ENCODE measurements at regions not wholly inside any gene's neighbourhood (a gene's known extent, or its start where the extent isn't known, plus 50 kb on each side); places are given as distances from the start of the nearest gene placed in this dataset.

- DNase-seq, result no peak
- no peak overlapping the region for H3K4me3 Mint-ChIP-seq
- no peaks in the 10 kb centered on the region for H3K9me3 Mint-ChIP-seq
- no peak for ATAC-seq (ENCODE audit: low read depth)
- no peaks in the 10 kb centered on the region for H3K4me1 Mint-ChIP-seq
- H3K27me3 Mint-ChIP-seq, result no peaks in the 10 kb centered on the region
- no peak overlapping the region for H3K27ac Mint-ChIP-seq
- no peaks in the 10 kb centered on the region for H3K36me3 Mint-ChIP-seq (ENCODE audit: low read depth)
- intact Hi-C loops (cut with micrococcal nuclease), result no loop called here
- POLR2A ChIA-PET, result no interaction called here
- no peak for TF ChIP-seq CTCF (IDR thresholded peaks at IDR 0.05)
- CTCF ChIA-PET, result no interaction called here
Measured at GRCh38 chr18:64259871-64260270, 111.0 kb upstream of the LINC00305 start.

DNA sequence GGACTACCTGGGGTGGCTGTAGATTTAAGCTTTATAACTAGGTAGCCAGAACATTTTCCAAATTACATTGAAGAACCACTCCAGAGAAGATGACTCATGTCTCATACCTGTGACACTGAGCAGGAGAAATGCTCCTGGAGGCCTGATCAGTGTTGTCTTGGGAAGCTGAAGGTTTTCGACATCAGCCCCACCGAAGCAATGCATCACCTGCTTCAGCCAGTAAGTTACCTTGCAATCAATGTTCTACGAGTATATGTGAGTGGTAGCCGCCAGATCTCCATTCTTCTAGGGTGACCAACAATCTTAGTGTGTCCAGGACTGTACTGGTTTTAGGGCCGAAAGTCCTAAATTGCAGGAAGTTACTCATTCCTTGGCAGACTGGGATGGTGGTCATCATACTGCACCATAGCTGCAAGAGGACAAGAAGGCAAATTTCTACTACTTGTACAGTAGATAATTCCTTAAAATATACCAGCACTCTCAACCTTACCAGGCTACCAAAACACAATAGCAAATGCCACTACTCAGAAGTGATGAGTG lies 109.3 kb upstream of the LINC00305 start:
- H3K4me3 Mint-ChIP-seq, result no peak overlapping the region
- no peak for DNase-seq
- no peaks in the 10 kb centered on the region for H3K4me1 Mint-ChIP-seq
- H3K36me3 Mint-ChIP-seq (ENCODE audit: low read depth), result no peaks in the 10 kb centered on the region
- no peak overlapping the region for H3K27ac Mint-ChIP-seq
- intact Hi-C loops (cut with micrococcal nuclease), result no loop called here
- ChIA-PET POLR2A (no interaction called here), CTCF (no interaction called here)
- no peaks in the 10 kb centered on the region for H3K27me3 Mint-ChIP-seq
- ATAC-seq (ENCODE audit: low read depth), result no peak
- no peak for TF ChIP-seq CTCF (IDR thresholded peaks at IDR 0.05)
- no peaks in the 10 kb centered on the region for H3K9me3 Mint-ChIP-seq

DNA sequence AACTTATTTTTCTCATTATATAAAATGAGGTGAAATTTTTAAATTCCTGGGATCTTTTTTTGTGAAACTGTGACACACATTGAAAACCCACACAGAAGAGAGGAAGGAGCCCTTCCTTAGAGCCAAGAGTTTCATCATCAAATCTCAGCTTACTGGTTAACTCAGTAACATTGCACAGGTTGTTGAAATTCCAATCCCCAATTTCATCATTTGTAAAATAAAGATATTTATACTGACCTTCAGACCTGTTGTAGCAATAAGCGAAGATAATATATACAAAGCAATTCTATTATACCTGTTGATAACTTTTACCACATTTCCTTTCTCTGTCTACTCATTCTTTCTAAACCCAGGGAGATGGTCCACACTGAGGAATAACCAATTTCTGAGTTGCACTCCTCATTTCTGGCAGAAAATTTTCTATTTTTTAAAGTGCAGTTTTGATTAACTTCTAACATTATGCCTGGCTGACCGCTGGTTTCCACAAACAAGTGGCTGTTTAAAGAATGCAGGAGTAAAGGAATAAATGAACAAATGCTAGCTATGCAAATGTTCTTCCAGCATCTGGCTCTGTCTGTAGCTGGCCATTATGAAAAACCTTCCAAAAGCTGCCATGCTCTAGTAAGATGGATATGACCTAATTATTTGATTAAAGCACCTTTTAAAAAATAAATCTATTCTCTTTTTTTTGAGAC lies 105.7 kb upstream of the LINC00305 start:
- intact Hi-C loops (cut with micrococcal nuclease), result no loop called here
- H3K4me1 Mint-ChIP-seq, result no peaks in the 10 kb centered on the region
- CTCF ChIA-PET, result no interaction called here
- H3K36me3 Mint-ChIP-seq (ENCODE audit: low read depth), result no peaks in the 10 kb centered on the region
- H3K9me3 Mint-ChIP-seq, result no peaks in the 10 kb centered on the region
- no peak for ATAC-seq (ENCODE audit: low read depth)
- H3K4me3 Mint-ChIP-seq, result no peak overlapping the region
- no peak overlapping the region for H3K27ac Mint-ChIP-seq
- POLR2A ChIA-PET, result no interaction called here
- H3K27me3 Mint-ChIP-seq, result no peaks in the 10 kb centered on the region
- DNase-seq, result no peak
- no peak for TF ChIP-seq CTCF (IDR thresholded peaks at IDR 0.05)

DNA sequence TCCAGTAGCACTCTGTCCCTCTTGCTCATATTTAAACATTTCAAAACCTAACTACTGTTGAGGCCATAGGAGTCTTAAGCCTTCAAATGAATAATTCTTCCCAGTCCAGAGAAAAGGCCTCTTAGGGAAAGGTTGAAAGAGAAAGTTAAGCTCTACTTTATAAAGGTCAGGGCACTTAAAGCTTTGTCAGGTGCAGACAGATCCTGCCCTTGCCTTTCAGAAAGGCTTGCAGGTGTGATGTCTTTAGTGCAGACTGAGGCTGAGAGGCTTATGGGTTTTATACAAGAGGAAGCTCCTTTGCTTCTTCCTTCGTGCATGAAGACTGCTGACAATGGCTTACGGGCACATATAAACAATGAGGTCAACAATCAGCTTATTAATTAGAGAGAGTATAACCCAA lies 105.0 kb upstream of the LINC00305 start:
- DNase-seq, result no peak
- CTCF ChIA-PET, result no interaction called here
- intact Hi-C loops (cut with micrococcal nuclease), result no loop called here
- Mint-ChIP-seq H3K27ac (no peak overlapping the region), H3K4me1 (no peaks in the 10 kb centered on the region), H3K27me3 (no peaks in the 10 kb centered on the region), H3K36me3 (ENCODE audit: low read depth) (no peaks in the 10 kb centered on the region), H3K4me3 (no peak overlapping the region), H3K9me3 (no peaks in the 10 kb centered on the region)
- POLR2A ChIA-PET, result no interaction called here
- no peak for ATAC-seq (ENCODE audit: low read depth)
- no peak for TF ChIP-seq CTCF (IDR thresholded peaks at IDR 0.05)

GRCh38 chr18:64253222-64253621 lies 104.3 kb upstream of the LINC00305 start:
- intact Hi-C loops (cut with micrococcal nuclease), result no loop called here
- DNase-seq (no peak), ATAC-seq (ENCODE audit: low read depth) (no peak)
- Mint-ChIP-seq H3K27me3 (no peaks in the 10 kb centered on the region), H3K36me3 (ENCODE audit: low read depth) (no peaks in the 10 kb centered on the region), H3K27ac (no peak overlapping the region), H3K4me1 (no peaks in the 10 kb centered on the region), H3K9me3 (no peaks in the 10 kb centered on the region), H3K4me3 (no peak overlapping the region)
- TF ChIP-seq CTCF (IDR thresholded peaks at IDR 0.05), result no peak
- ChIA-PET POLR2A (no interaction called here), CTCF (no interaction called here)
